GM21515 (cell line): ENCODE measurements at regions not wholly inside any gene's neighbourhood (a gene's known extent, or its start where the extent isn't known, plus 50 kb on each side); places are given as distances from the start of the nearest gene placed in this dataset.

Source experiments
- ATAC-seq: cut with Tn5 transposase; IDR thresholded peaks from one replicate; pipeline ENCODE4 v1.9.1; 2021; ENCODE audit not compliant: unreplicated experiment

GRCh38 chr1:218573925-218574324 lies 228.8 kb downstream of the TGFB2 start:
- ATAC-seq, result no peak

DNA sequence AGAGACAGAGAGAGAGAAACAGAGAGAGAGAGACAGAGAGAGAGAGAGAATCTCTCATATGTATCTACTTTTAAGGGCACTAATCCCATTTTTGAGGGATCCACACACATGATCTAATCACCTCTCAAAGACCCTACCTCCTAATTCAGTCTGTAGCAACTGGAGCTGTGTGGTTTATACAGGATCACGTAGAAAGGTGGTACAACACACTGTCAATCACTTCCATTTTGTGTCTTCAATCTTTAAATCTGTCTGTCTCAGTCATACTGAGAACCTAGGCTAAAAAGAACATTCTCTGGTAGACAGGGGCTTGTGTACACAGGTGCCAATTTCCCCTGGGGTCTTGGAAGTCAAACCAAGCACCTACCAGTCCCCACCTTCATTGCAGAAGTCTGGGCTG lies 229.9 kb downstream of the TGFB2 start:
- ATAC-seq, result no peak

- no peak for ATAC-seq
Measured at GRCh38 chr1:218575856-218576255, 230.7 kb downstream of the TGFB2 start.

- ATAC-seq, result no peak
Measured at GRCh38 chr1:218582646-218583045, 237.5 kb downstream of the TGFB2 start.

DNA sequence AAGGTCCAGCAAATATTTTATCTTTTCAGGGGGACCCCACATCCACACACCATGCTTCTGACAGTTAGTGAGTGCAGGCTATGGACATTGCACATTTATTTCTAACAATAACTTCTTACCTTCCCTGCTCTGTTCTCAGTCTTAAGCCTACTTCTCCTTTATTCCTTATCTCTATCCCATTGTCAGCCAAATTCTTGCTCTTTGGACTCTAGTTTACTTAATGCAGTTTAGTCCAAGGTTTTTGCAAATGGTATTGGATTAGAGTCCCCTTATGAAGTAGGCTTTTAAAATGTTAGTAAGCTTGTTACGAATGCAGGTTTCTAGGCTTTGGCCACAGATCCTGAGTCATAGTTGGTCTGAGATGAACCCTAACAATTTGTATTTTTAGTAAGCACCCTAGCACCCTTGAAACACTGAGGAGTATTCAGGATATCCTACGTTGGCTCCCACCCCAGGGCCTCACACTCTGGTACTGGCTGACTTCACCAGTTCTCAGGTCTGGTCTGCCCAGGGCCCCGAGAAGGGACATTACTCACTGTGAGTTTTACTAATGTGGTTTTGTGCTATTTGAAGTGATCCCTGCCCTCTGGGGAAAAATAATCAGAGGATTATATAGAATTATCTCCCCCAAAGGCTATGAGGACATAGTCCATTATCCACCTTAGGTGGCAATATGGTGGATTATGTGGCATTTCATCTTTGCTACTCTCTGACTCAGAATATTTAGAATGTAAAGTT lies 239.5 kb downstream of the TGFB2 start:
- ATAC-seq, result no peak

- ATAC-seq, result no peak
Measured at GRCh38 chr1:218585511-218586184, 240.5 kb downstream of the TGFB2 start.

DNA sequence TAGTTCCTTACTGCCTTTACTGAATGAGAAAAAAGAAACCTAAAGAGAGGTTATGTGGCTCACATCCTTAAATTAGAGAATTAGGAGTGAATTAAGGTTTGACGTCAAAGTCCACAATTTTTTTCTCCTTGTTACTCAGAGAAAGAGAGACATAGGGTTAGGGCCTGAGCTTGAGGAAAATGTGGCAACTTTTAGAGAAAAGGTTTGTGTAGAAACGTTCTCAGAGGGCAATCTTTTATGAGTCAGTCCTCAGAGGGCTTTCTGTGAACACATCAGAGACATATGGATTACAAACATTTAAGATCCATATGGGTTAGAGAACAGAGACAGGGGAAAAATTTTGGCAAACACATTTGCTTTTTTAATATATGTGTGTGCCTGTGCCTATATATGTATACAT lies 242.8 kb downstream of the TGFB2 start:
- no peak for ATAC-seq

- ATAC-seq, result no peak
Measured at GRCh38 chr1:218588540-218589172, 243.5 kb downstream of the TGFB2 start.

GRCh38 chr1:218589487-218589886 lies 244.4 kb downstream of the TGFB2 start:
- no peak for ATAC-seq

DNA sequence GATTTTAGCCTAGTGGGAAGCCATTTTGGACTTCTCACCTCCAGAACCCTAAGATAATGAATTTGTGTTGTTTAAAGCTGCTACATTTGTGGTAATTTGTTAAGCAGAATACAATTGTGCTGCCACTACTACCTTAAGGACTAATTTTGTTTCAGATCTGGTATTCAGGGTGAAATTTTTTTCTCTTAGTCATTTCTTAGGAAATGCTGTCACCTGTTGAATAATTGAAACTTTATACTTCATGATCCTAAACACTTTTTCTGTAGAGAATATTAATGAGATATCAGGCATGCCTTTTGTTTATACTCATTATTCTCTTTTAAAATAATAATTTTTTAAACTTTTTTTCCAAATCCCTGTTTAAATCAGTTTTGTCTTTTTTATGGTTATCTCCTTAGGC lies 246.8 kb downstream of the TGFB2 start:
- ATAC-seq, result no peak

- no peak for ATAC-seq
Measured at GRCh38 chr1:218592688-218593087, 247.6 kb downstream of the TGFB2 start.

- ATAC-seq, result no peak
Measured at GRCh38 chr1:218600968-218601367, 255.8 kb downstream of the TGFB2 start.

DNA sequence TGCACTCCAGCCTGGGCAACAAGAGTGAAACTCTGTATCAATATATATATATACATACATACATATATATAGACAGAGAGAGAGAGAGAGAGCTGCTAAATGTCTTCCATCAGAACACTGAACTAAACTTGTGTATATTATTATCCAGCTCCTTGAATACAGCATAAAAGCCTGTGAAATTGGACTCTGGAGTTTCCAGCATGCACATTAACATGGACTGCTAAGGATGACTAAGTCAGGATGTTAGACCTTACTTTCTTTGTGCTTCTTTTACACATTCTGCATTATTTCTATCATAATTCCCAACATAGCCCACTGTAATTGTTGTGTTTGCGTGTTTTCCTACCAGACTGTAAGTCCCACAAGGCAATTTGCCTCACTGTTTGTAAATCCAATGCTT lies 259.1 kb downstream of the TGFB2 start:
- ATAC-seq, result no peak

GRCh38 chr1:218611916-218612585 lies 266.9 kb downstream of the TGFB2 start:
- no peak for ATAC-seq

GRCh38 chr1:218613105-218613504 lies 268.0 kb downstream of the TGFB2 start:
- no peak for ATAC-seq

GRCh38 chr1:218614031-218614430 lies 268.9 kb downstream of the TGFB2 start:
- no peak for ATAC-seq

- ATAC-seq, result no peak
Measured at GRCh38 chr1:218616681-218617080, 271.5 kb downstream of the TGFB2 start.

- ATAC-seq, result no peak
Measured at GRCh38 chr1:218617986-218618385, 272.9 kb downstream of the TGFB2 start.

DNA sequence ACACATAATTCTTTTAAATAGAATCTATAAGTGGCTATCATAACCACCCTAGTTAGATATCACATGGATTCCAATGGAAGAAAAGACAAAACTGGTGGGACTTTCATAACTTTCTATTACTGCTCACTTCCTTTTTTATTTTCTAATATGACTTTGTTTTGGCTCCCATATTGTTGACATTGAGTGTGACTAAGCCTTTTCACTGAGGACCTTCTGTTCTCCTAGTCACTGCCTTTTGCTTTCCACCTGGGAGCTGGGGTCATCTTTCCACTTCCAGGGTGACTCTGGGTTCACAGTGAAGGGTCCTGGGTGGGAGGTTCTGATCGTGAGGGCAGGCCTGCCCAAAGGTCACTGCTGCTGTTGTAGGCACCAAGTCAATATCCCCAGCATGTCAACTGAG lies 275.8 kb downstream of the TGFB2 start:
- no peak for ATAC-seq

DNA sequence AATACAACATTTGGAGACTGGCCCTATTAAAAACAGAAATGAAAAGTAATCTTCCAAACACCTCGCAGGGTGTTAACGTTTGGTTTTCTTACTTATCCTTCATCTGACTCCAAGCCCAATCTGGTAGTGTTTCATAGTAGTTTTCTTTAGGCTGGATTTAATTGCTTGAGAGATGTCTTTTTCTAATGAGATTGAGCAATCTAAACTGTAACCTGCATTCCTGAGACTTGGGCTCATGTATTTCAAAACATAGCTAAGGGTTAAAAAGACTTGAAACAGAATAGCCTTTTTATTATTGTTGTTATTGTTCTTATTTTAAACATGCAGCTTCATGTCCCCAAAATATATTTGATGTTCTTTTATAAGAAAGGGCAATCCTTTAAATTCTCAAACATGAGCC lies 278.9 kb downstream of the TGFB2 start:
- no peak for ATAC-seq

- no peak for ATAC-seq
Measured at GRCh38 chr1:218625393-218625792, 280.3 kb downstream of the TGFB2 start.
